Middle frontal gyrus (tissue), 1 donor: ENCODE measurements at regions not wholly inside any gene's neighbourhood (a gene's known extent, or its start where the extent isn't known, plus 50 kb on each side); places are given as distances from the start of the nearest gene placed in this dataset.

Source experiments
- DNase-seq: peaks from one replicate; pipeline ENCODE4 v3.0.0-alpha.2; 2015; ENCODE audit warnings: low spot score; ENCODE audit errors: extremely low spot score

DNA sequence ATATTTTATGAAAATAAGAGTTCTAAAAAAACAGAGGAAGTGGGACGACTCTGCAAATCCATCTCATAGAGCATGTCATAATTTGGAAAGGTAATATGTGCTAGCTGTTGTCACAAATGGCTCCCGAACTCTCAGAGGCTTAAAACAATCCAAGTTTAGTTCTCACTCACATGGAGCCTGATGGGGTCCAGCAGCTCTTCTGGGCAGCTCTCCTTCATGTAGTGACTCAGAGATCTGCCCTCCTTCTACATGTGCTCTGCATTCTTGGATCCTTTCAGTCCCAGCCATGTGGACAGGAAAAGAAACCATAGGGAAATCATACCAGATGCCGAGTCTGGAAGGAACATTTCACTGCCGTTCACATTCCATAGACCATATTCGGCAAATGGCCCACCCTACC lies 180.1 kb upstream of the APCDD1 start:
- DNase-seq, result no peak

DNA sequence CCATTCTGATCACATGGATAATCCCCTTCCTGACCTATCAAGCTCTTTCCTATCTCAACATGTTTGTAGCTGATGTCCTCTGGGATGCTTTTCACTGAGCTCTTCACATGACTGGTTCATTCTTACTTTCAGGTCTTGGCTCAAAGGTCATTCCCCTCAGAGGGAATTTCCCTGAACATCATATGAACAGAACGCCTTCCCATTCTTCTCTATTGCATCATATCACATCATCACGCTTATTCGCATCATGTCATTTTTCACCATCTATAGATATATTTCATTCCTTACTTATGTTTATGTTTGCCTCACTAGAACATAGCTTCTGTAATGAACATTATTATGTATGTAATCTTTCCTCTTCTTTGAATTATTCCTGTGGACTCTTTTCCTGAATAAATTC lies 178.9 kb upstream of the APCDD1 start:
- DNase-seq, result no peak

DNA sequence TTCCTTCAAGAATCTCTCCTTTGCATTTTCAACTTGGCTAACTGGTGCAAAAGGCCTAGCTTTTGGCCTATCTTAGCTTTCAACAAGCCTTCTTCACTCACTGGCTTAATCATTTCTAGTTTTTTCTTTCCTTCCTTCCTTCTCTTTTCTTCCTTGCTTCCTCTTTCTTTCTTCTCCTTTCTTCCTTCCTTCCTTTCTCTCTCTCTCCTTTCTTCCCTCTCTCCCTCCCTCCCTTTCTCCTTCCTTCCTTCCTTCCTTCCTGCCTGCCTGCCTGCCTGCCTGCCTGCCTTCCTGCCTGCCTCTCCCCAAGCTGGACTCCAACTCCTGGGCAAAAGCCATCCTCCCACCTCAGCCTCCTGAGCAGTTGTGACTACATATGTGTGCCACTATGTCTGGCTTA lies 176.2 kb upstream of the APCDD1 start:
- DNase-seq, result no peak

DNA sequence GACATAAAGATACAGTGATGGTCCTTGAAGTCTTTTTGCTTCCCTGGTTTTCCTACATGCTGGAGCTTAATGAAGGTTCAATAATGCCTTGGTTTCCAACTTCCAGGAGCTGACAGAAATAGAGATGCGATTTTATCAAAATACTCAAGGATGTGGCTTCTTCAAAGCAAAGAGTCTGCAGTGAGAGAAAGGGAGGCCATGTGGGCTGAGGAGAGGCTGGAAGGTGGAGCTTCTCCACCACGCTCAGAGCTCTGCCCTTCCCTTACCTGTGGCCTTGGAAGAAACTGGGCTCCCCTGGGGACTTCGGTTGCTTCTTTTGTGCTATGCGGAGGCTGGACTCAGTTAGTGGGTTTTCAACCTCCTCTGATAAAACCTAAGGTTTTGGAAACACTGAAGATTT lies 175.0 kb upstream of the APCDD1 start:
- no peak for DNase-seq

DNA sequence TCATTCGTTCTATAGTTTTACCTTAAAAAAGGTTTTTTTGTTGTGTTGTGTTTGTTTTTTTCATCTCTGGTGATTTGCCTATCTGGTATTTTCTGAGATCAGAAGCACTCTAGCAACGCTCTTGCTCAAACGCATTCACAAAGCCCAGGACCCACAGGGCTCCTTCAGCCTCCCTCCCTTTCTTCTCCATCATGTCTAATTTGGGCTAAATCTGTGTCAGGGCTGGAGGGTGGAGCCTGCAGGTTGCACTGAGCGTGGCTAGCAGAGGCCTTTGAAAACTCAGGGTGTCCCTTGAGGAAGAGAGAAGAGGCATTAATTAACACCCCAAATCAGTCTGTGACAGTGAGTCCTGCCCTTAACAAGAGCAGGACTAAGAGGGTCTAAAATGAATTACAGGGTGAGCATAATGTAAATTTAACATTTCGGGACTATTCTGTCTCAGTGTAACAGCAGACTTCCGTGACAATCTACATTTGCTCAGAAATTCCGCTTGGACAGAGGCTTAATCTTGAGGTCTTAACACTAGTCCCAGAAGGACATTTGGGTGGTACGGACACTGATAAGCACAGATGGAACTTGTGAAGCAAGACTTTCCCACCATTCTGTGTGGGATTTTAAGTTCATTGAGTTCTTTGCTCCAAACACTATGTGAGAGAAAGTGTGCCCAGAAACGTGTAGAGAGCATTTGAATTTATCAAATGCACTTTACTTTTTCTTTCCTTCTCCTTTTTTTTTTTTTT lies 174.4 kb upstream of the APCDD1 start:
- DNase-seq, result no peak

DNA sequence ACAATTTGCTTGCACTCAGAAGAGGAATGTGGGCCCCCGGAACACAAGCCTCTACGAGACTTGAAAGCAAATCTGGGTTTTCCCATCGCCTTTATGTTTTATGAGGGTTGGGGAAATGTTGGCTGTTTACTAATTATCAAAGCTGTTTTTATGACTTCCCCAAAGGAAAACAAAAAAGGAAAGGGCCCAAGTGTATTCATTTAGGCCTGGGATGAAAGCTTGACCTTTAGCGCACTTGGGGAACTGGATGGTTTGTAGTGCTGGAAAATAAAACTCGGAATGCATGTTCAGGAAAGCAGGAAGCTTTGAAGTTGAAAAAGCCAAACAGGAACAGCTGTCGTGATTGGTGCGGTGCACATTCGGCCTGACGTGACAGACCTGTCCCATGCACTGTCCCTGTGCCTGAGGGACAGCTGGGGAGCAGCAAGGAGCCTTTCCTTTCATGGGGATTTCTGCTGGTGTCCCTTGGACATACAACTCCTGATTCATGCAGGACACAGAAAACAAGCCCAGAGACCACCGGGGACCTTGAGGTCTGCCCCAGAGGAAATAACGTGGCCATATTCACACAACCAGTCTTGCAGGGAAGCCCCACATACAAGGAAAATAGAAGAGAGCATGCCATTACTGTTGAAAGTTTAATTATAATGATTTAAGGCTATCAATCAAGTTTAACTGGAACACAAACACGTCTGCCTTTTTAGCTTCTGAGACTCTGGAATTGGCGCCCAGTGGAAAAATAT lies 169.7 kb upstream of the APCDD1 start:
- DNase-seq, result no peak

DNA sequence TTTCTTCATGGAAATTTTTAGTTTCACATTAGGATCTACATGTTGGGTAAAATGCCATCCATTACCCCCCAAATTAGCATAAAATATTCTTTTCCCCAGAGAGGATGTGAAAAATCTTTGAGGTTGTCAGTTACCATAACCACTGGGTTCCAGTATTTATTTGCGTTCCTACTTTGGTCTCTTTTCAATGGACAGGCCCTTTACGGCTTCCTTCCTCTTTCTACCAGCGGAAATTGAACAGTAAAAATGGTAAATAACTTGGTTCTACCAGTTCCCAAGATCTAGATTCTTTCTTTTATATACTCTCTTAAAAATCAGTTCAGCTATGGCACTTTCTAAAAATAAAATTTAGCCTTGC lies 169.2 kb upstream of the APCDD1 start:
- DNase-seq, result no peak

DNA sequence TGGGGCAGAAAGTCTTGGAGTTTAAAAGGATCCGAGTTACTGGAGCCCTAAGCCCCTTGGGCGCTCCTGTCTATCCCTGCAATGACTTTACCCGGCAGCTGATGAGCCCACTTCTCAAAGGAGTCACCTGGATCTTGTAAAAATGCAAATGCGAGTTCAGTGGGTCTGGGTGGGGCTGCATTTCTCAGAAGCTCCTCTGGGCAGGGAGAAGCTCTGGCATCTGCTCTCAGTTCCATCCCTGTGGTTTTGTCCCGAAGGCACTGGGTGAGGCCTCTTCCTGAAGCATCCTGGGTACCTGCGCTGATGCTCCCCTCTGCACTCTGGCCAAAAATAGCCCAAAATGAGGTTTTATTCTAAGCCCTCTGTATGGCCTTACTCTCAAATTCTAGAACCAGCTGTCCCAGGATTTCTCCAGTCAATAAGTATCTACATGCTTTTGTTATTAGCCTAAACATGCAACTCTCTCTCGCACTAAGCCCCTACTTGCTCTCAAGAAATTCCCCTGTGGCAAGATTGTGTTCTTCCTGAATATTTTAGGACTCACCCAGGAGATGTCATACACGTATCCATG lies 167.8 kb upstream of the APCDD1 start:
- no peak for DNase-seq

DNA sequence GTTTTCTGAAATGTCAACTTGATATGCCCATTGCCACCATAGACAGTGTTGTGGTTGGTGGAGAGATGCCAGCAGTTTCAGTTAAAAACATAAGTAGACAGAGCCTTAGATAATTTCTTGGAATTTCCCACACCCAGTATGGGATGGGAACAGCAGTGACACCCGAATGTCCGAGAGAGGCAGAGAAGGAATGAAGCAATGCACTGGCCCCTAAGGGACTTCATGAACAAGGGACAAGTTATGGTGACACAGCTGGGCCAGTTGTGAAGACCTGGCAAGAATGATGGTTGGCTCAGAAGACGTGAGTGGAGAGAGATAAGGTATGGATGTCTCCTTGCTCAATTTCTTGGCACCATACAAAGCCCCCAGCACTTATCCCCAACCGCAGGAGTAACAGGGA lies 165.2 kb upstream of the APCDD1 start:
- no peak for DNase-seq

DNA sequence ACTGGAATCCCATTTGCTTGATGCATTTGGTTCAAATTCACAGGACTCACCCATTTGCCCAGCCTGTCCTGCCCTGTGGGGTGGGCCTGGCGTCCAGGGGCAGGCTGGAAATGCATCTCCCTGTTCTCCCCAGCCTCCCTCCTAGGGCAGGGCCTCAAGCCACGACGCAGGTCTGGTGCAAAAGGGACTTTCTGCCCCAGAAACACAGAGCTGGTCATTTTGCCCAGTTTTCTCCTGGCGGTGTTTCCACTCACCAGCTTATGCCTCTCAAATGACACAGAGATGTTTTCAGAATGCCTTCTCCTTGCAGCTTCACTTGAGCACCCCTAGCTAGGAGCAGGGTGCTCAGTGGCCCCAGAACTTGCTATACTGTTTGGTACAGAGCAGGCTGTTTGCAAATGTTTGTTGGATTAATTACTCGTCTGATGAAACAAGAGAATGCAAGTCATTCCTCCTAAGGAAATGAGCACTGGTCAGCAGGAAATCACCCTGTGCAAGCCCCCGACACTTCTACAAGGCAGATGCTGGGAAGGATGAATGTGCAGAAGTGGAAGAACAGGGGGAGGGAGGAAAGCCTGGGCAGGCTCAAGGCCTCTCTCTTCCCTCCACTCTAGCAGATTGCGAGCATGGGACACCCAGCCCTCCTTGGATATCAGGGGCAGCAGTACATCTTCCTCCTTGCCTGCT lies 164.3 kb upstream of the APCDD1 start:
- DNase-seq, result no peak

DNA sequence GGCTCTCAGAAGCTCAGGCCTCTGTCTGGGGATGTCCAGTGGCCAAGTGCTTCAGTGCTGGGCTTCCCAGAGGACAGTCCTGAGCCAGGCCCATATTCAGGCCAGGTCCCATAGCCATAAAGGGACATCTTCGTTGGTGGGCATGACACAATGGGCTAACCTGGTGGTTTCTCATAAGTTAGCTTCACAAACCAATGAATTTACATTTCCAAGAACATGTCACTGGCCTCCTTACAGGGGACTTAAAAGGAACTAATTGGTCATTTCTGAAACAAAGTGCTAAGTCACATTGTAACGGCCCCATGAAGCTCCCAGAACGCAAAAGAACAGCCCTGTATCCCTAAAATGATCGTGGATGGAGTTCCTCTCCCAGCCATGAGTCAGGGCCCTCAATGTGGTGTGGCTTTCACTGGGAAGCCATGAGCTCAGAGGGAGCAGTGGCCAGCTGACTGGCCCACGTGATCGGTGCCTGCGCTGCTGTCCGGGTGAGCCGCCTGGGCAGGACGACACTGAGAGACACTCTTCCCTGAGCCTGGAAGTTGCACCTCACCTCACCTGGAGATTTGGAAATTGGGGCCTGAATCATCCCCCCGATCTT lies 163.7 kb upstream of the APCDD1 start:
- no peak for DNase-seq

DNA sequence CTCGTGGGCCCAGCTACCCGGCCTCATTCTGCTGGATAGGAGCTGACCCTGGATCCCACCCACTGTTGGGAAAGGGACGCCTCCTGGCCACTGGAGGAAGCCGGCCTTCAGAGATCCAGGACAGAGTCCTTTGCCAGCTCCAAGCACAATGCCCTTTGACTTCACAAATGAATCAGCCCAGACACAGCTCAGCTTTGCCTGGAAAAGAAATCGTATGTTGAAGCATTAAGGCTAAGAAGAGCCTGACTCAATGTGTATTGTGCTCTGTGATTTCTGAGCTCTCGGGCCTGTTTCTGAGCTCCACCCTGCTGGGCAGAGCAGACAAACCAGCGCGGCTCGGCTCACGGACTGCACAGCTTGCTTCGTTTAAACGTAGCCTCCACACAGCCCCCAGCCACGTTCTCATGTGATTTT lies 162.9 kb upstream of the APCDD1 start:
- no peak for DNase-seq

DNA sequence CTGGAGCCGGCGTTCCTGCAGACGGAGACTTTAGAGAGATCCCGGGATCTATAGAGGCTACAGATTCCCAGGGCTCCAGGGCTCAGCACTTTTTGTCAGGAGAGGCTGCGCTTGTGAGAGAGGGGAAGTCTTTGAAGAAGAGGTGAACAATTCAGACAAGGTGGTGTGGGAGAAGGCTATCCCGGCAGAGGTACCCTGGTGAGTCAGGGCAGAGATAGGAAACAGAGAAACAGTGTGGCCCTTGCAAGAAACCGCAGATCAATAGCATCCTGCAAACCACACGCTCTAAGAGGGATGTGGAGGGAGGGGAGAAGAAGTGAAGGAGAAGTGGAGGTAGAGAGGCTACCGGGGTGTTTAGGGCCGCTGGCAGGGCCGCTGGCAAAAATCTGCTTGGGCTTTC lies 160.5 kb upstream of the APCDD1 start:
- DNase-seq, result no peak

DNA sequence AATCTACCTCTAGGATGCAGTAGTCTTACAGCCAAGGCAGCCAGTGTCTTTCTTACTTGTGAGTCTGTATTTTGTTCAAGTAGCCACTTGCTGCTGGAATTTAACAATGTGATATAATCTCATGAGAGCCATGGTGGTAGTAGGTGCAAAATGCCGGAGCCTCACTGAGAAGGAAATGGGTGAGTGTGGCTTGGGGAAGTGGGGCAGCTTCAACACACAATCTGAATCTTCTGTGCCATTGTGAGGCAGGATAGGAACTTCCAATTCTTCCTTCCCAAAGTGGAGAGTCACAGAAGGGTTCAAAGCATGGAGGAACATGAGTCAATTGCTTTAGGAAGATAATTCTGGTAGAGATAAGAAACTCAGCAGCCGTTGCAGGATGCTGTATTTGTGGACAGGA lies 158.7 kb upstream of the APCDD1 start:
- no peak for DNase-seq

DNA sequence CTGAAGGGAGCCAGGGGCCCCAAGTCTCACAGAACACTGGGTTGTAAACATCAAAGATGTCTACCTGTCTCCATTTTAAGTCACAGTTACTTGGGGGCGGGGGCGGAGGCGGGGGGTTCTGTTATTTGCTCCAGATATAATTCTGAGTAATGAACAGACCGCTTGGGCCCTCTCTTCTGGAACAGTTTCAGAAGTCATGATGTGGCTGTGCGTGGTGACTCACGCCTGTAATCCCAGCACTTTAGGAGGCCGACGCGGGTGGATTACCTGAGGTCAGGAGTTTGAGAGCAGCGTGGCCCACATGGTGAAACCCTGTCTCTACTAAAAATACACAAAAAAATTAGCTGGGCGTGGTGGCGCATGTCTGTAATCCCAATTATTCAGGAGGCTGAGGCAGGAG lies 157.9 kb upstream of the APCDD1 start:
- DNase-seq, result no peak

DNA sequence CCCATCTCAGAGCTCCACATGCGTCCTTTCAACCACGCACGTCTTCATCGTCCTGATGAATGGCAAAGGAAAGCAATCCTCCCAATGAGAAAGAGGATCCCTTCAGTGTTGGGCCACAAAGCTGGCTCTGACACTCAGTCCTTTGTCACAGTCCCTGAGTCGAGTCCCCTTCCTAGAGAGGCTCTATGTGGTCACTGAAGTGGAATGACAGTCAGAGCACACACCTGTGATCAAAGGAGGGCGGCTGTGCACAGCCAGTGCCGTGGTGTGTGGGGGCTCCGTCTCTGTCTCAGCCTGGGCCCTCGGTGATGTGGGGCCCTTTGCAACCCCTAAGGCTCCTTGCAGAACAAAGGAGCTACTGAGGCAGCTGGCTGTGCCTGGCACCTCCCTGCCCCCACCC lies 157.3 kb upstream of the APCDD1 start:
- no peak for DNase-seq

DNA sequence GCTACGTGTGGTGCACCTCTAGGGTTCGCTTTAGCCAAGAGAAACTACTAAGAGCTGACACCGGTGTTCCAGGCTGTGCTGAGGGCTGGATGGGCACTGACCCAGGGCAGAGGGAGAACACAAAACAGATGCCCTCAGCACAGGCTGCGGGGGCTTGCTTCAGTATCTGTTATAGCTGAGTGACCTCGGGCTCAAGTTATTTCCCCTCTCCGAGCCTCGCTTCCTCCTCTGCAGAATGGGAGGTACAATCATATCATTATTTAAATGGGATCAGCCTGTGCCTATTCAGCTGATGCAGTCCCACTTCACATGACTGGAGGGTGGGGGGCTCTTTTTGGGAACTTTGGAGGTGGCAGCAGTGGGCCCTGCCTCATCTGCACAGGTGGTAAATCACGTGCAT lies 156.1 kb upstream of the APCDD1 start:
- DNase-seq, result no peak

DNA sequence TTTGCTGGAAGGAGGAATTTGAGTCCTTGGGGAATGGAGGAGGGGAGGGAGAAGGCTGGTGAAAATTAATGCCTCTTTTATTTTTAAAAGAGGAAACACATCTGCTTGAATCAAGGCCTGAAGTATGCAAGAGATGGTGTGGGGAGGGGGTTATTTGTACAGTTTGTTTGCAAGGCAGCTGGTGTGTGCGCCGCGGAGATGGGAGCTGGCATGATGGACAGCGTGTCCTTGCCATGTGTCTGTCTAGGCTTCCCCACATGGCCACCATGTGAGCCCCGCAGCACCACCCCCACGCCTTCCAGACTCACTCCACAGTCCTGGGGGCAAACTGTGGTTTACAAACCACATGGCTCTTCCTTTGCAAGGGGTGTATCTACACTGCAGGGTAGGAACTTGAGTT lies 154.8 kb upstream of the APCDD1 start:
- DNase-seq, result no peak

DNA sequence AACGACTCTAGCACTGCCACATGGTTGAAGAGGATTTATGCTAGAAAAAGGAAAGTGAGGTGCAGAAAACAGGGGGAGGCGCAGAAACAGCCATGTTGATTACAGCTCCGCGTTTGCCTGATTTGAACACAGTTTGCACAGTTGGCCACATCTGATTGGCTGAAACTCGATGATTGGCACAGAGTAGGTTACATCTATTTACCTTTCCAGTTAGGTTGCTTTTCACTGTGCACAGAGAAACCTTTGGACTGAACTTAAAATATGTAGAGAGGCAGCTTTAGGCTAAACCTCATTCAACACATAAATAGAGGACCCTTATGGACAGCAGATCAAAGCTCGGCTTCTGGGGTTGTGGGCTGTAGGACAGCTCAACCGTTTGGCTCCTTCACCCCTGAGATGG lies 153.7 kb upstream of the APCDD1 start:
- no peak for DNase-seq

DNA sequence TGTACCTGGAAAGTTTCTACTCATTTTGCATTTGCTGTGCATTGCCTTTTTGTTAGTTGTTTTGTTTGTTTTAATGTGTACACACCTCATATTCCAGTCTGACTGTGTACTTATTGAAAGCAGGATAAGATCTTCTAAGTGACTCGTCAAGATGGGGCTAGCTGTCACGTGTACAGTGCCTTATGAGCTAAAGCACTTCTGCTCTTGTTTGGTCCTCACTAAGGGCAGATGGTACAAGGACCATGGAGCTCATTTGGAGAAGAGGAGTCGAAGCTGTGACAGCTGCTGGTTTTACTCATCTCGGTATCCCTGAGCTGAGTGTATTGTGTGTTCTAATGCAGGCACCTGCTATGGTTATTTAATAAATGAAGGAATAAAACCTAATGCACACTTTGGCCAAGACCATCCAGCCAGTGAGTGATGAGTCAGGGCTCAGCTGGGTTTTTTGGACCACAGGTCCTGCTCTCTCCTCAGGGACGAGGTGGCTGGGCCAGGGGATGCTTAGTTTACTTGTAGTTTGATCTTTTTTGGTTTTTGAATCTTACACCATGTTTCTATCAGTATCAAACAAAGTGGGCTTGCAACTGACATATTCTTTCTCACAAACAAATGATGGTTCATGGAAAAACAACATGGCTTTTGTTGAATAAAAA lies 152.5 kb upstream of the APCDD1 start:
- no peak for DNase-seq

DNA sequence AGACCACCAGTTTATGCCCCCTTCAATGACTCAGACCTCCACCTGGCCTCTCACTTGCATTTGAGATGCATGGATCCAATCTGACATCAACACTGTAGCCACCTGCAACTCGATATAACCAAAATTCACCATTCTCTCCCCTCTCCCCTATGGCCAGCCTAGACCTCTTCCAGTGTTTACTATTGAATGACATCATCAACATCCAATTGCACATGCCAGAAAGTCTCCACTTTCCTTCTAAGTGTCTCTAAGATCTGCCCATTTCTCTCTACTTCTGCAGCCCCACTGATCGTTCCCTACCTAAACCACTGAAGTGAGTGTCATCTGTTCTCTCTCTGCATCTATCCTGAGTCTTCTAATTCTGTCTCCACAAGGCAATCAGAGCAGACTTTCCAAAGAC lies 151.3 kb upstream of the APCDD1 start:
- no peak for DNase-seq
